HepG2 (cell line): ENCODE measurements at regions not wholly inside any gene's neighbourhood (a gene's known extent, or its start where the extent isn't known, plus 50 kb on each side); places are given as distances from the start of the nearest gene placed in this dataset.

Experiments
- ATAC-seq: fragments of 200-7000 bp; cut with Tn5 transposase; 3 replicates; pipeline ENCODE4 v1.9.1; 2020; ENCODE audit warnings: mild to moderate bottlenecking, moderate library complexity
- BruUV-seq: library from RNA; stranded (reverse); fragments of 400-500 nt; replicated peaks from 2 replicates; lab custom pipeline; 2021; lab: Mats Ljungman, UMichigan
- CTCF ChIA-PET: fragments of 300-600 bp; formaldehyde crosslinking; extraction: SDS; loops from one replicate; lab custom pipeline; 2021; ENCODE audit warnings: low total read pairs, inconsistent platforms, low intra/inter-chr PET ratio; lab: Yijun Ruan, JAX
- POLR2A ChIA-PET: fragments of 350-600 bp; sonication (Branson Sonifier 250); formaldehyde crosslinking; loops from one replicate; lab custom pipeline; 2020; ENCODE audit warnings: antibody characterized with exemption, inconsistent platforms; lab: Yijun Ruan, JAX
- DNase-seq: peaks from one replicate; pipeline ENCODE4 v3.0.0-alpha.2; 2015; ENCODE audit warnings: low spot score
- FAIRE-seq: peaks from 3 replicates; lab custom pipeline; 2011; peaks lifted over from hg19 to GRCh38; lab: Jason Lieb, UNC
- H2AFZ ChIP-seq: one replicate; pipeline ENCODE4 v1.6.1; 2011; ENCODE audit warnings: low read length, inconsistent platforms
- H3K27ac ChIP-seq: fragments of 300-600 bp; 3 replicates; pipeline ENCODE4 v1.8.0; 2011; ENCODE audit warnings: mixed run types, mild to moderate bottlenecking, mixed read lengths, low read length, inconsistent platforms; ENCODE audit not compliant: insufficient read depth; ENCODE audit errors: extremely low read length
- H3K27me3 ChIP-seq, 2 experiments: fragments of 200-600 bp in 1 of 2; 2 replicates in 1 of 2; 3 replicates in 1 of 2; pipeline versions ENCODE4 v1.6.0 to v1.8.0; 2011; ENCODE audit warnings: low read length in 2 of 2, mild to moderate bottlenecking in 2 of 2, moderate library complexity in 2 of 2, inconsistent platforms in 1 of 2; ENCODE audit not compliant: insufficient read depth in 2 of 2, control insufficient read depth in 1 of 2
- H3K36me3 ChIP-seq, 2 experiments: fragments of 200-600 bp in 1 of 2; replicated peaks in 1 of 2; 2 replicates in 1 of 2; 3 replicates in 1 of 2; pipeline versions ENCODE4 v1.5.1 to v1.8.0; 2011; ENCODE audit warnings: low read length in 2 of 2, inconsistent platforms in 1 of 2; ENCODE audit not compliant: insufficient read depth in 2 of 2, control insufficient read depth in 1 of 2
- H3K4me1 ChIP-seq: 2 replicates; pipeline ENCODE4 v1.5.1; 2012; ENCODE audit warnings: low read length, inconsistent platforms; ENCODE audit not compliant: insufficient read depth
- H3K4me2 ChIP-seq: 2 replicates; pipeline ENCODE4 v1.6.0; 2011; ENCODE audit warnings: low read depth, low read length, inconsistent platforms
- H3K4me3 ChIP-seq, 3 experiments: fragments of 200-600 bp in 1 of 3; sonication (generic), shearing (Covaris generic) in 1 of 3; replicated peaks in 1 of 3; 2 replicates each; pipeline ENCODE4 v1.5.1; 2011 to 2016; ENCODE audit warnings: low read length in 3 of 3, inconsistent platforms in 2 of 3, low read depth in 2 of 3, mild to moderate bottlenecking in 2 of 3, control low read depth in 1 of 3, mixed read lengths in 1 of 3; ENCODE audit not compliant: insufficient read depth in 1 of 3
- H3K79me2 ChIP-seq: one replicate; pipeline ENCODE4 v1.6.1; 2011; ENCODE audit warnings: low read length, inconsistent platforms; ENCODE audit not compliant: insufficient read depth
- H3K9ac ChIP-seq: 2 replicates; pipeline ENCODE4 v1.6.0; 2011; ENCODE audit warnings: mild to moderate bottlenecking, low read depth, low read length, inconsistent platforms; ENCODE audit not compliant: insufficient read depth
- H3K9me3 ChIP-seq: 2 replicates; pipeline ENCODE4 v1.5.1; 2012; ENCODE audit warnings: mild to moderate bottlenecking, low read length
- H4K20me1 ChIP-seq: 2 replicates; pipeline ENCODE4 v1.6.0; 2011; ENCODE audit warnings: inconsistent platforms, mild to moderate bottlenecking, low read length, moderate library complexity; ENCODE audit not compliant: insufficient read depth
- HES4 ChIP-seq: sonication (generic); formaldehyde crosslinking; IDR thresholded peaks from 2 replicates; pipeline ENCODE4 v1.9.0; 2021; ENCODE audit warnings: mild to moderate bottlenecking, missing genetic modification reagents, borderline replicate concordance
- JUNB ChIP-seq: sonication (generic); formaldehyde crosslinking; IDR thresholded peaks from 2 replicates; pipeline ENCODE4 v1.8.0; 2022; ENCODE audit warnings: missing genetic modification reagents, mild to moderate bottlenecking, borderline replicate concordance
- SIX4 ChIP-seq: sonication (generic); formaldehyde crosslinking; IDR thresholded peaks from 2 replicates; pipeline ENCODE4 v1.4.0; 2020; ENCODE audit warnings: missing genetic modification reagents
- SMARCC2 ChIP-seq: fragments of 450-650 bp; IDR thresholded peaks from 2 replicates; pipeline ENCODE4 v1.6.1; 2017; ENCODE audit warnings: antibody characterized with exemption, mild to moderate bottlenecking
- TBL1XR1 ChIP-seq: fragments of 150-350 bp; IDR thresholded peaks from 2 replicates; pipeline ENCODE4 v1.6.1; 2014; ENCODE audit warnings: borderline replicate concordance, low read length; ENCODE audit not compliant: partially characterized antibody
- ZFP37 ChIP-seq: sonication (generic); formaldehyde crosslinking; IDR thresholded peaks from 2 replicates; pipeline ENCODE4 v1.4.0; 2020; ENCODE audit warnings: missing genetic modification reagents, borderline replicate concordance
- ZNF260 ChIP-seq: sonication (generic); formaldehyde crosslinking; IDR thresholded peaks from 2 replicates; pipeline ENCODE4 v1.4.0; 2020; ENCODE audit warnings: missing genetic modification reagents, low read depth, mild to moderate bottlenecking, borderline replicate concordance
- ZNF609 ChIP-seq: sonication (generic); formaldehyde crosslinking; IDR thresholded peaks from 2 replicates; pipeline ENCODE4 v1.4.0; 2020; ENCODE audit warnings: mild to moderate bottlenecking, missing genetic modification reagents, borderline replicate concordance
- WGBS: methylation state at CpG from one replicate; pipeline ENCODE4 v1.1.6; 2017; ENCODE audit warnings: low lambda C conversion rate; 5-methylcytosine and 5-hydroxymethylcytosine counted together
- in situ Hi-C: cut with HindIII; loops from 2 replicates; pipeline ENCODE4 v1.10.0; 2017; ENCODE audit warnings: low pct_unique_long_range_greater_than_20kb; ENCODE audit not compliant: extremely low pct_ligation_motif_present
- intact Hi-C: fragments of 100-400 bp; cut with micrococcal nuclease; formaldehyde crosslinking; loops from one replicate; pipeline ENCODE4 v1.10.0; 2022; ENCODE audit not compliant: unreplicated experiment
- TF ChIP-seq, protein P1 (sequence below): sonication (generic); formaldehyde crosslinking; IDR thresholded peaks from one replicate; pipeline ENCODE4 v1.5.1; 2020; ENCODE audit warnings: mild to moderate bottlenecking, missing genetic modification reagents; ENCODE audit errors: not compliant biosample characterization
- TF ChIP-seq, protein P2 (sequence below): sonication (generic); formaldehyde crosslinking; IDR thresholded peaks from 2 replicates; pipeline ENCODE4 v1.5.0; 2020; ENCODE audit warnings: missing genetic modification reagents

DNA sequence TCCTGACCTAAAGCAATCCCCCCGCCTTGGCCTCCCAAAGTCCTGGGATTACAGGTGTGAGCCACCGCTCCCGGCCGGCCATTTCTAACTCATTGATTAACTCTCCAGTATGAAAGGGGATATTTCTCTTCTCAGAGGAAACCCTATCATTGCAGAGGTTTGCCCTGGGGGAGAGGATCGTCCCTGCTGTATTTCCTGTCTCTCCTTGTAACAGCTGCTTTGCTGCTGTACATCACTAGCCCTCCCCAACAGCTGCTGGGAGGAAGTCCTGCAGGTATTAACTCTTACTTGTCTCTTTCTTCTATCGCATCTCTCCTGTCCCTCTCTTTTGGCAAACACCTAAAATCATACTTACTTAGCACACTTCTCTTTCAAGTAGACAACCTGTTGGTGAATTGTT, 219.0 kb upstream of the DSEL start:
- ChIA-PET CTCF (no interaction called here), POLR2A (no interaction called here)
- Histone ChIP-seq H3K36me3 (no peaks in the 10 kb centered on the region), H3K27me3 (no peaks in the 10 kb centered on the region), H3K4me2 (no peak overlapping the region), H3K9ac (no peak overlapping the region), H3K9me3 (no peaks in the 10 kb centered on the region), H3K79me2 (no peaks in the 10 kb centered on the region), H4K20me1 (no peaks in the 10 kb centered on the region), H3K4me1 (no peaks in the 10 kb centered on the region), H2AFZ (no peak overlapping the region), H3K27ac (no peak overlapping the region), H3K4me3 (no peak overlapping the region)
- no TSS peak for BruUV-seq
- 23% methylated on average over 6 of the region's 6 CpGs for WGBS
- intact Hi-C loops (no loop called here), in situ Hi-C loops (no loop called here)
- ATAC-seq (no peak), FAIRE-seq (no peak), DNase-seq (no peak)
- TF ChIP-seq, protein P1, sequence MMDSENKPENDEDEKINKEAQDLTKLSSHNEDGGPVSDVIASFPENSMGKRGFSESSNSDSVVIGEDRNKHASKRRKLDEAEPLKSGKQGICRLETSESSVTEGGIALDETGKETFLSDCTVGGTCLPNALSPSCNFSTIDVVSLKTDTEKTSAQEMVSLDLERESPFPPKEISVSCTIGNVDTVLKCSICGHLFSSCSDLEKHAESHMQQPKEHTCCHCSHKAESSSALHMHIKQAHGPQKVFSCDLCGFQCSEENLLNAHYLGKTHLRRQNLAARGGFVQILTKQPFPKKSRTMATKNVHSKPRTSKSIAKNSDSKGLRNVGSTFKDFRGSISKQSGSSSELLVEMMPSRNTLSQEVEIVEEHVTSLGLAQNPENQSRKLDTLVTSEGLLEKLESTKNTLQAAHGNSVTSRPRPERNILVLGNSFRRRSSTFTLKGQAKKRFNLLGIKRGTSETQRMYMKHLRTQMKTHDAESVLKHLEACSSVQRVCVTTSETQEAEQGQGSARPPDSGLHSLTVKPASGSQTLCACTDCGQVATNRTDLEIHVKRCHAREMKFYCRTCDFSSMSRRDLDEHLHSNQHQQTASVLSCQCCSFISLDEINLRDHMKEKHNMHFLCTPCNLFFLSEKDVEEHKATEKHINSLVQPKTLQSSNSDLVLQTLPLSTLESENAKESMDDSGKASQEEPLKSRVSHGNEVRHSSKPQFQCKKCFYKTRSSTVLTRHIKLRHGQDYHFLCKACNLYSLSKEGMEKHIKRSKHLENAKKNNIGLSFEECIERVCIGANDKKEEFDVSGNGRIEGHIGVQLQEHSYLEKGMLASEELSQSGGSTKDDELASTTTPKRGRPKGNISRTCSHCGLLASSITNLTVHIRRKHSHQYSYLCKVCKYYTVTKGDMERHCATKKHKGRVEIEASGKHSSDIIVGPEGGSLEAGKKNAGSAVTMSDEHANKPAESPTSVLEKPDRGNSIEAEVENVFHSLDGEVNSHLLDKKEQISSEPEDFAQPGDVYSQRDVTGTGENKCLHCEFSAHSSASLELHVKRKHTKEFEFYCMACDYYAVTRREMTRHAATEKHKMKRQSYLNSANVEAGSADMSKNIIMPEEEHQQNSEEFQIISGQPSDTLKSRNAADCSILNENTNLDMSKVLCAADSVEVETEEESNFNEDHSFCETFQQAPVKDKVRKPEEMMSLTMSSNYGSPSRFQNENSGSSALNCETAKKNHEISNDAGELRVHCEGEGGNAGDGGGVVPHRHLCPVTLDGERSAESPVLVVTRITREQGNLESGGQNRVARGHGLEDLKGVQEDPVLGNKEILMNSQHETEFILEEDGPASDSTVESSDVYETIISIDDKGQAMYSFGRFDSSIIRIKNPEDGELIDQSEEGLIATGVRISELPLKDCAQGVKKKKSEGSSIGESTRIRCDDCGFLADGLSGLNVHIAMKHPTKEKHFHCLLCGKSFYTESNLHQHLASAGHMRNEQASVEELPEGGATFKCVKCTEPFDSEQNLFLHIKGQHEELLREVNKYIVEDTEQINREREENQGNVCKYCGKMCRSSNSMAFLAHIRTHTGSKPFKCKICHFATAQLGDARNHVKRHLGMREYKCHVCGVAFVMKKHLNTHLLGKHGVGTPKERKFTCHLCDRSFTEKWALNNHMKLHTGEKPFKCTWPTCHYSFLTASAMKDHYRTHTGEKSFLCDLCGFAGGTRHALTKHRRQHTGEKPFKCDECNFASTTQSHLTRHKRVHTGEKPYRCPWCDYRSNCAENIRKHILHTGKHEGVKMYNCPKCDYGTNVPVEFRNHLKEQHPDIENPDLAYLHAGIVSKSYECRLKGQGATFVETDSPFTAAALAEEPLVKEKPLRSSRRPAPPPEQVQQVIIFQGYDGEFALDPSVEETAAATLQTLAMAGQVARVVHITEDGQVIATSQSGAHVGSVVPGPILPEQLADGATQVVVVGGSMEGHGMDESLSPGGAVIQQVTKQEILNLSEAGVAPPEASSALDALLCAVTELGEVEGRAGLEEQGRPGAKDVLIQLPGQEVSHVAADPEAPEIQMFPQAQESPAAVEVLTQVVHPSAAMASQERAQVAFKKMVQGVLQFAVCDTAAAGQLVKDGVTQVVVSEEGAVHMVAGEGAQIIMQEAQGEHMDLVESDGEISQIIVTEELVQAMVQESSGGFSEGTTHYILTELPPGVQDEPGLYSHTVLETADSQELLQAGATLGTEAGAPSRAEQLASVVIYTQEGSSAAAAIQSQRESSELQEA (CRISPR knock-in tag), result no peak
- TF ChIP-seq JUNB (CRISPR knock-in tag) (no peak), ZNF260 (no peak), ZFP37 (CRISPR knock-in tag) (no peak), SMARCC2 (no peak), HES4 (no peak), ZNF609 (CRISPR knock-in tag) (no peak), SIX4 (CRISPR knock-in tag) (no peak), TBL1XR1 (no peak)
- TF ChIP-seq, protein P2, sequence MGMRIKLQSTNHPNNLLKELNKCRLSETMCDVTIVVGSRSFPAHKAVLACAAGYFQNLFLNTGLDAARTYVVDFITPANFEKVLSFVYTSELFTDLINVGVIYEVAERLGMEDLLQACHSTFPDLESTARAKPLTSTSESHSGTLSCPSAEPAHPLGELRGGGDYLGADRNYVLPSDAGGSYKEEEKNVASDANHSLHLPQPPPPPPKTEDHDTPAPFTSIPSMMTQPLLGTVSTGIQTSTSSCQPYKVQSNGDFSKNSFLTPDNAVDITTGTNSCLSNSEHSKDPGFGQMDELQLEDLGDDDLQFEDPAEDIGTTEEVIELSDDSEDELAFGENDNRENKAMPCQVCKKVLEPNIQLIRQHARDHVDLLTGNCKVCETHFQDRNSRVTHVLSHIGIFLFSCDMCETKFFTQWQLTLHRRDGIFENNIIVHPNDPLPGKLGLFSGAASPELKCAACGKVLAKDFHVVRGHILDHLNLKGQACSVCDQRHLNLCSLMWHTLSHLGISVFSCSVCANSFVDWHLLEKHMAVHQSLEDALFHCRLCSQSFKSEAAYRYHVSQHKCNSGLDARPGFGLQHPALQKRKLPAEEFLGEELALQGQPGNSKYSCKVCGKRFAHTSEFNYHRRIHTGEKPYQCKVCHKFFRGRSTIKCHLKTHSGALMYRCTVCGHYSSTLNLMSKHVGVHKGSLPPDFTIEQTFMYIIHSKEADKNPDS (CRISPR knock-in tag), result no peak
